ENCODE measurements at regions not wholly inside any gene's neighbourhood (a gene's known extent, or its start where the extent isn't known, plus 50 kb on each side); places are given as distances from the start of the nearest gene placed in this dataset.

DNA sequence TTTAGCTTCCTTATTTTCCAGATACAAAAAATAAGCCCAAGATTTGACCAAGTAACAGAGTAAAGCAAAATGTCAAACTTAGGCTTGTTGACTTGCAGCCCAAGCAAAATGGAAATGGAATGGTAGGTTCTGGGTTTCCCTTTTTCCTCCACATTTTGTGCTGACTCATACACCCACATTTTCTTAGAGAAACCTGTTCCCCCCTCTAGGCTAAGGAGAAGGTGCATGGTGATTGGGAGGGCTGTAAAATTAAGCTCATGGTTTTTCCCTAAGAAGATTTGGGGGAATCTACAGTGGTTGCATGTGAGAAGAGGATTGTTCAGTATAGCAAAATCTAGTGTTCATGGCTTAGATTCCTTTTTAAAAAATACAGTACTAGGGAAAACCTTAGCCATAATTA, 127.4 kb downstream of the ARL4A start:
- no peak for DNase-seq
- Histone ChIP-seq H2AFZ (ENCODE audit: low read length) (no peak overlapping the region), H3K36me3 (replicated peaks; ENCODE audit: insufficient read depth, low read length) (no peaks in the 10 kb centered on the region), H3K4me3 (ENCODE audit: low read length) (no peak overlapping the region), H3K4me2 (ENCODE audit: low read depth, low read length) (no peak overlapping the region), H3K9me3 (replicated peaks; ENCODE audit: insufficient read depth, low read length) (no peaks in the 10 kb centered on the region), H3F3A (ENCODE audit: insufficient read depth, low read length) (no peaks in the 10 kb centered on the region), H4K20me1 (ENCODE audit: insufficient read depth, low read length) (no peaks in the 10 kb centered on the region), H3K27ac (ENCODE audit: low read length) (no peak overlapping the region), H3K9me2 (replicated peaks; ENCODE audit: insufficient read depth, low read length) (no peaks in the 10 kb centered on the region), H3K79me2 (ENCODE audit: low read length) (no peaks in the 10 kb centered on the region), H3K27me3 (replicated peaks; ENCODE audit: insufficient read depth, low read length) (no peaks in the 10 kb centered on the region), H3K4me1 (ENCODE audit: low read length) (no peaks in the 10 kb centered on the region), H3K9ac (ENCODE audit: low read length) (no peak overlapping the region)
- TF ChIP-seq EZH2phosphoT487 (IDR thresholded peaks at IDR 0.05; ENCODE audit: low read length) (no peak), CTCF (IDR thresholded peaks at IDR 0.05; ENCODE audit: low read length) (no peak), EZH2 (optimal IDR thresholded peaks at IDR 0.05; ENCODE audit: low read depth, low read length) (no peak)

DNA sequence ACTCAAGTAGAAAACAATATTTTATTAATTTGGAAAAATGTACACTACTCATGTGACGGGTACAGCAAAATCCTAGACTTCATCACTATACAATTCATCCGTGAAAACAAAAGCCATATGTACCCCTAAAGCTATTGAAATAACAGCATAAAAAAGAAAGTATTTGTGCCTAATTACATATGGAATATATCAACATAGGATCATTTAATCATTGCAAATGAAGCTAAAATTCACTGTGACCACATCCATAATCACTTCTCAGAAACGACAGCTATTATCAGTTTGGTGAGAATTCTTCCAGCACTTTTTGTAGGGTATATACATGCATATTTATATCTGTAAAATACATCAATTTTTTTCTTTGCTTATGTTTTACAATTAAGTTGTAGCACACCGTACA, 128.0 kb downstream of the ARL4A start:
- H3K27me3 ChIP-seq (replicated peaks; ENCODE audit: insufficient read depth, low read length) = no peaks in the 10 kb centered on the region
- TF ChIP-seq EZH2phosphoT487 (IDR thresholded peaks at IDR 0.05; ENCODE audit: low read length) (no peak), EZH2 (optimal IDR thresholded peaks at IDR 0.05; ENCODE audit: low read depth, low read length) (no peak), CTCF (IDR thresholded peaks at IDR 0.05; ENCODE audit: low read length) (no peak)
- no peak overlapping the region for H3K27ac ChIP-seq (ENCODE audit: low read length)
- DNase-seq = no peak
- no peaks in the 10 kb centered on the region for H3K36me3 ChIP-seq (replicated peaks; ENCODE audit: insufficient read depth, low read length)
- H3K9me3 ChIP-seq (replicated peaks; ENCODE audit: insufficient read depth, low read length) = no peaks in the 10 kb centered on the region
- H2AFZ ChIP-seq (ENCODE audit: low read length) = no peak overlapping the region
- H4K20me1 ChIP-seq (ENCODE audit: insufficient read depth, low read length) = no peaks in the 10 kb centered on the region
- H3K4me1 ChIP-seq (ENCODE audit: low read length) = no peaks in the 10 kb centered on the region
- H3K9ac ChIP-seq (ENCODE audit: low read length) = no peak overlapping the region
- no peaks in the 10 kb centered on the region for H3K9me2 ChIP-seq (replicated peaks; ENCODE audit: insufficient read depth, low read length)
- no peak overlapping the region for H3K4me2 ChIP-seq (ENCODE audit: low read depth, low read length)
- no peaks in the 10 kb centered on the region for H3K79me2 ChIP-seq (ENCODE audit: low read length)
- no peaks in the 10 kb centered on the region for H3F3A ChIP-seq (ENCODE audit: insufficient read depth, low read length)
- no peak overlapping the region for H3K4me3 ChIP-seq (ENCODE audit: low read length)

- Histone ChIP-seq H3F3A (ENCODE audit: insufficient read depth, low read length) (no peaks in the 10 kb centered on the region), H3K4me3 (ENCODE audit: low read length) (no peak overlapping the region), H4K20me1 (ENCODE audit: insufficient read depth, low read length) (no peaks in the 10 kb centered on the region), H3K27me3 (replicated peaks; ENCODE audit: insufficient read depth, low read length) (no peaks in the 10 kb centered on the region), H2AFZ (ENCODE audit: low read length) (no peak overlapping the region), H3K27ac (ENCODE audit: low read length) (no peak overlapping the region), H3K36me3 (replicated peaks; ENCODE audit: insufficient read depth, low read length) (no peaks in the 10 kb centered on the region), H3K4me2 (ENCODE audit: low read depth, low read length) (no peak overlapping the region), H3K4me1 (ENCODE audit: low read length) (no peaks in the 10 kb centered on the region), H3K79me2 (ENCODE audit: low read length) (no peaks in the 10 kb centered on the region), H3K9me3 (replicated peaks; ENCODE audit: insufficient read depth, low read length) (no peaks in the 10 kb centered on the region), H3K9me2 (replicated peaks; ENCODE audit: insufficient read depth, low read length) (no peaks in the 10 kb centered on the region), H3K9ac (ENCODE audit: low read length) (no peak overlapping the region)
- no peak for TF ChIP-seq EZH2phosphoT487 (IDR thresholded peaks at IDR 0.05; ENCODE audit: low read length)
- no peak for TF ChIP-seq EZH2 (optimal IDR thresholded peaks at IDR 0.05; ENCODE audit: low read depth, low read length)
- no peak for TF ChIP-seq CTCF (IDR thresholded peaks at IDR 0.05; ENCODE audit: low read length)
- DNase-seq = no peak
Measured at GRCh38 chr7:12815871-12816270, 128.4 kb downstream of the ARL4A start.
